WI38 (cell line): ENCODE measurements at regions not wholly inside any gene's neighbourhood (a gene's known extent, or its start where the extent isn't known, plus 50 kb on each side); places are given as distances from the start of the nearest gene placed in this dataset.

Experiments
- H3K4me3 ChIP-seq: 2 replicates; pipeline ENCODE4 v1.5.1; 2011; ENCODE audit warnings: low read depth, mild to moderate bottlenecking, control low read depth, low read length
- TF ChIP-seq, protein P1 (sequence below): IDR thresholded peaks from 2 replicates; pipeline ENCODE4 v1.5.1; 2012; ENCODE audit warnings: low read depth, mild to moderate bottlenecking, control low read depth, low read length

GRCh38 chr12:20234474-20234873 lies 133.9 kb upstream of the PDE3A start:
- TF ChIP-seq, protein P1, sequence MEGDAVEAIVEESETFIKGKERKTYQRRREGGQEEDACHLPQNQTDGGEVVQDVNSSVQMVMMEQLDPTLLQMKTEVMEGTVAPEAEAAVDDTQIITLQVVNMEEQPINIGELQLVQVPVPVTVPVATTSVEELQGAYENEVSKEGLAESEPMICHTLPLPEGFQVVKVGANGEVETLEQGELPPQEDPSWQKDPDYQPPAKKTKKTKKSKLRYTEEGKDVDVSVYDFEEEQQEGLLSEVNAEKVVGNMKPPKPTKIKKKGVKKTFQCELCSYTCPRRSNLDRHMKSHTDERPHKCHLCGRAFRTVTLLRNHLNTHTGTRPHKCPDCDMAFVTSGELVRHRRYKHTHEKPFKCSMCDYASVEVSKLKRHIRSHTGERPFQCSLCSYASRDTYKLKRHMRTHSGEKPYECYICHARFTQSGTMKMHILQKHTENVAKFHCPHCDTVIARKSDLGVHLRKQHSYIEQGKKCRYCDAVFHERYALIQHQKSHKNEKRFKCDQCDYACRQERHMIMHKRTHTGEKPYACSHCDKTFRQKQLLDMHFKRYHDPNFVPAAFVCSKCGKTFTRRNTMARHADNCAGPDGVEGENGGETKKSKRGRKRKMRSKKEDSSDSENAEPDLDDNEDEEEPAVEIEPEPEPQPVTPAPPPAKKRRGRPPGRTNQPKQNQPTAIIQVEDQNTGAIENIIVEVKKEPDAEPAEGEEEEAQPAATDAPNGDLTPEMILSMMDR = no peak
- no peak overlapping the region for H3K4me3 ChIP-seq

- TF ChIP-seq, protein P1 = no peak
- no peak overlapping the region for H3K4me3 ChIP-seq
Observed at GRCh38 chr12:20237091-20237490, 131.2 kb upstream of the PDE3A start.

DNA sequence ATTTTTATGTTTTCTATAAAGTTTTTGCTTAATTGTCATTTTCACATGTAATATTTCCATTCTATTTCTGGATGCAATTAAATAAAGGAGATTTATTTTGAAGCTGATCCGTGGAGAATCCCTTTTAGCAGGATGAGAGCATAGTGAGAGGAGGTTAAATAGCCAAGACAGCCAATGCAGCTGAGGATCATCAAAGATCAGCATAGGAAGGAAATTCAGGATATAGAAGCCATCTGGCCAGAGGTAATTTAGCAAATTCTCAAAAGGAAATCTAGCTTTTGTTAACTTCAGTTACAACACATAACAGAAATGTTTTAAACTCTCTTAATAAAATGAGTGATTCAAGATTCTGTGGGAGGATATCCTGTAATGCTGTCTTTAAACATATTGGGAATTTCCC lies 122.8 kb upstream of the PDE3A start:
- no peak overlapping the region for H3K4me3 ChIP-seq
- TF ChIP-seq, protein P1 = no peak

GRCh38 chr12:20248646-20249045 lies 119.7 kb upstream of the PDE3A start:
- TF ChIP-seq, protein P1 = no peak
- H3K4me3 ChIP-seq = no peak overlapping the region

DNA sequence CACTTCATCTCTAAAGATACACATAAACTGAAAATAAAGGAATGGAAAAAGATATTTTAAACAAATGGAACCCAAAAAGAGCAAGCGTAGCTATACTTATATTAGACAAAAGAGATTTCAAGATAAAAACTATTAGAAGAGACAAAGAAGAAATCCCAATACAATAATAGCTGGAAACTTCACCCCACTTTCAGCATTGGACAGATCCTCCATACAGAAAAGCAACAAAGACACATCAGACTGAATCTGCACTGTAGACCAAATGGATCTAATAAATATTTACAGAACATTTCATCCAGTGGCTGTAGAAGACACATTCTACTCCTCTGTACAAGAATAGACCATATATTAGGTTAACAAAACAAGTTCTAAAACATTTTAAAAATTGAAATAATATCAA lies 117.6 kb upstream of the PDE3A start:
- TF ChIP-seq, protein P1 = no peak

GRCh38 chr12:20257311-20257710 lies 111.0 kb upstream of the PDE3A start:
- TF ChIP-seq, protein P1 = no peak
- no peak overlapping the region for H3K4me3 ChIP-seq

More for the DNA sequence above, 117.6 kb upstream of the PDE3A start:
- H3K4me3 ChIP-seq = no peak overlapping the region

DNA sequence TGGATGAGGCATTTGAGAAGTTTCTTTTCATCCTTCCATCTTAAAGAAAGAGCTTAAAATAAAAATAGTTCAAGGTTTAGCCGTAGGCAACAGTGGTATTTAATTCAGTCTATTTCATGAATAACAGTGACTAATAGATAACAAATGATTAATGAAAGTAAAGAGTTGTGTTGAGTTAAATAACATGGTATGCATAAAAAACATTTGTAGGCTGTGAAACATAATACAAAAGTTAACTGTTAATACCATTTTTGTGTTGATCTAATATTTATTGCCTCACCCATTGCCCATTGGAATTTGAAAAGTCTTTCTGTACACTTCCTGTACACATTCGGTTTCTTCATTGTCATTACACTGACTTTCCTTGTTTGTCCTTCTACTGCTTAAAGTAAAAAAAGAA lies 108.6 kb upstream of the PDE3A start:
- TF ChIP-seq, protein P1 = no peak
- no peak overlapping the region for H3K4me3 ChIP-seq
